ENCODE measurements at regions not wholly inside any gene's neighbourhood (a gene's known extent, or its start where the extent isn't known, plus 50 kb on each side); places are given as distances from the start of the nearest gene placed in this dataset.

DNA sequence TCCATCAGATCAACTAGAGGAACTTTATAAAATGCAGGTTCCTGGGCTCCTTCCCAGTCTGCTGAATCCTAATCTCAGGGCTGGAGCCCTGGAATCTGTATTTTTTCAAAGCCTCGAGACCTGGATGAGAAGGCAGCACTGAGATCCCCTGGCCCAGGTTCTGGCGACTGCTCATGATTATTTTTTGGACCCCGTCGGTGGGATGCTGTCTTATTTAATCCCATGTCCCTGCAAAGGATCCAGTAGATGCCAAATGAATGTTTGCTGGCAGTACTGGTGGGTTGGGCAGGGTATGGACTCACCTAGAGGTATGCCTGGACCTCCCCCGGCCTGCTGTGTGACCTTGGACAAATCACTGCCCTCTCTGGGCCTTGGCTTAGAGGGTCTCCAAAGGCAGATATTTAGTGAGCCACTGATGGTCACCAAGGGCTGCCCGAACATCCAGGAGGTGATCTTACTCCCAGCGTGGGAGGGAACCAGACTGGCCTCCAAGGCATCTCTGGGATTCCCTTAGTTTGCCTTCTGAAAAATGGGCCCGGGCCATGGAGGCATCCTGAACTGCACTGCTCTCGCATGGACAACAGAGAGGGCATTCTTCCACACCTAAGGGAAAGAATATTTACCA is 91.6 kb upstream of the RUNX3 start:
- no peak for TF ChIP-seq CTCF (IDR thresholded peaks at IDR 0.05; ENCODE audit: poor library complexity)
- TF ChIP-seq EZH2phosphoT487 (IDR thresholded peaks at IDR 0.05; ENCODE audit: low read depth, severe bottlenecking, unreplicated experiment): no peak
